ENCODE measurements at regions not wholly inside any gene's neighbourhood (a gene's known extent, or its start where the extent isn't known, plus 50 kb on each side); places are given as distances from the start of the nearest gene placed in this dataset.

DNA sequence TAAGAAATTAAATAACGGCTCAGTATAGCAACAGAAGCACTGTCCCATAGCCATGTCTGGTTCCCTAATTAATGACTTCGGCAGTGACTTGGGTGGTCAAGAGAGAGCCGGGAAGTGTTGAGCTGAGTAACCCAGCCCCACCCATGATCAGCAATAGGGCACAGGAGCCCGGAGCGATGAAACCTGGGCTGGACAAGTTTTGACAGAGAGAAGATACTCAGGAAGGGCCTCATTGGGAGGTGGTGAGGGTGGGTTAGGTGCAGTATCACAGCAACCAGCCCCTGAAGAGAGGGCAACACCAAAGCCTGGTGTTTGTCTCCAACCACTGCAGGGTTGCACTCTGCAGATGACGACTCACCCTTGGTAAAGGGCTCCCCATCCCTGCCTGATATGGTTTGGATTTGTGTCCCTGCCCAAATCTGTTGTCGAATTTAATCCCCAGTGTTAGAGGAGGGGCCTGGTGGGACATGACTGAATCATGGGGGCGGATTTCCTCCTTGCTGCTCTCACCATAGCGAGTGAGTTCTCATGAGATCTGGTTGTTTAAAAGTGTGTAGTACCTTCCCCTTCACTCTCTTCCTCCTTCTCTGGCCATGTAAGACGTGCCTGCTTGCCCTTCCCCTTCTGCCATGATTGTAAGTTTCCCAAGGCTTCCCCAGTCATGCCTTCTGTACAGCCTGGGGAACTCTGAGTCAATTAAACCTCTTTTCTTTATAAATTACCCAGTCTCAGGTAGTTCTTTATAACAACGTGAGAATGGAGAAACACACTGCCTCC lies 124.9 kb upstream of the MED13L start:
- no peak for DNase-seq (ENCODE audit: low read depth)

DNA sequence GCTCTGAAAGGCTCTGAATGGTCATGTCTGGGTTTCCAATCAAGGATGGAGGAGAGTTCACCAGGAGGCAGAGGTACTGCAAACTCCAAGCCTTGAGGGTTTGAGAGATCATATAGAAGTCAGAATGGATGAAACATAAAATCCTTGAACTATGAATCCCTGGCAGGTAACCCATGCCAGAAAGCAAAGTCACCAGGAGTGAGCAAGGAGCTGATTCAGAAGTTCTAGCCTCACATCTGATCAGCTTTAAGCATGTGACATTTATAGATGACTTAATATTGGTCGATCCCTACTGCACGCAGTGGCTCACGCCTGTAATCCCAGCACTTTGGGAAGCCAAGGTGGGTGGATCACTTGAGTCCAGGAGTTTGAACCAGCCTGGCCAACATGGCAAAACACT lies 126.1 kb upstream of the MED13L start:
- no peak for DNase-seq (ENCODE audit: low read depth)

DNA sequence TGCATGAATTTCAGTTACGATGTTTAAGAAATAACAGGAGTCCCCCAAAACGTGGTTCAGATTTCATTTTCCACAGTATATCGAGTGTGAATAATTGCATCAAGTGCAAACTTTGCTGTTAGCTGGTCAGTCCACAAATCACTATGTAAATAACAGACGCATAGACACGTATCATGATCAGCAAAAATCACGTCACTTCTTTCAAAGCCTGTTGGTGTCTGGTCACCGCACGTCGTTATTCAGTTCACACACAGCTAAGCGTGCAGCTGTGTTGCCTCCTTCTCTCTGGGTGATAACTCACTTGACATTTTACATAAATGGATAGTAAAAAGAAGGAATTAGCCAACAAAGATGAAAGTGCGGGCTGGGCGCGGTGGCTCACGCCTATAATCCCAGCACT lies 126.8 kb upstream of the MED13L start:
- DNase-seq (ENCODE audit: low read depth) = no peak

GRCh38 chr12:116404913-116405611 lies 127.6 kb upstream of the MED13L start:
- DNase-seq (ENCODE audit: low read depth) = no peak

GRCh38 chr12:116406529-116406928 lies 129.0 kb upstream of the MED13L start:
- DNase-seq (ENCODE audit: low read depth) = no peak

DNA sequence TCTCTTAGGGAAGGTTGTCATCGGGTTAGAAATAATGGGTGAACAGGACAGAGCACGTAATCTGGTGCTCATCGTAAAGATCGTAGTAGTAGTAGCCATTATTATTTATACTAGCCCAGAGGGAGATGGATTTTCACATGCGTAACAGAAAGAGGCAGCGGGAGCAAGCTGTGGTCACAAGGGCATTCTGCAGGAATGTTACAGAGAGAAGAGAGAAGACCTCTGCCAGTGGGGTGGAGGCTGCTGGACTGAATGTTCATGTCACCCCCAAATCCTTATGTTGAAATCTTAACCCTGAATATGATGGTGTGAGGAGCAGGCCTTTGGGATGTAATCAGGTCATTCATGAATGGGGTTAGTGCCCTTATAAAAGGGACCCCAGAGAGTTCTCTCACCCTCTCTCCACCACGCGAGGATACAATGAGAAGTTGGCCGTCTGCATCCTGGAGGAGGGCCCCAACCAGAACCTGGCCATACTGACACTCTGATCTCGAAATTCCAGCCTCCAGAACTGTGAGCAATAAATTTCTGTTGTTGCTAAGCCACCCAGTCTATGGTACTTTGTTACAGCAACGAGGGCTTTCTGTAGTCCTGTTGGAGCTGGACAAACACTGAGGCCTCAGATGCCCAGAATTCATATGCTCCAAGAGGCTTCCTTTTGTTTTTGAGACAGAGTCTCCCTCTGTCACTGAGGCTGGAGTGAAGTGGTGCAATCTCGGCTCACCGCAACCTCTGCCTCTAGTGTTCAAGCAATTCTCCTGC lies 131.2 kb upstream of the MED13L start:
- DNase-seq (ENCODE audit: low read depth) = no peak

DNA sequence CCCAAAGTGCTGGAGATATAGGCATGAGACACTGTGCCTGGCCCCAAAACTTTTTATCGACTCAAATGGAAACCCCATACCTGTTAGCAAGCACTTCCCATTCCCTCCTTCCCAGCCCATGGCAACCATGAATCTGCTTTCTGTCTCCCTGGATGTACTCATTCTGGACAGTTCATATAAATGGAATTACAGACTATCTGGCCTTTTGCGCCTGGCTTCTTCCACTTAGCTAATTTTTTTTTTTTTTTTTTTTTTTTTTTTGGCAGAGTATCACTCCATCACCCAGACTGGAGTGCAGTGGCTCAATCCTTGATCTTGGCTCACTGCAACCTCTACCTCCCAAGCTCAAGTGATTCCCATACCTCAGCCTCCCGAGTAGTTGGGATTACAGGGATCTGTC lies 134.5 kb upstream of the MED13L start:
- no peak for DNase-seq (ENCODE audit: low read depth)

DNA sequence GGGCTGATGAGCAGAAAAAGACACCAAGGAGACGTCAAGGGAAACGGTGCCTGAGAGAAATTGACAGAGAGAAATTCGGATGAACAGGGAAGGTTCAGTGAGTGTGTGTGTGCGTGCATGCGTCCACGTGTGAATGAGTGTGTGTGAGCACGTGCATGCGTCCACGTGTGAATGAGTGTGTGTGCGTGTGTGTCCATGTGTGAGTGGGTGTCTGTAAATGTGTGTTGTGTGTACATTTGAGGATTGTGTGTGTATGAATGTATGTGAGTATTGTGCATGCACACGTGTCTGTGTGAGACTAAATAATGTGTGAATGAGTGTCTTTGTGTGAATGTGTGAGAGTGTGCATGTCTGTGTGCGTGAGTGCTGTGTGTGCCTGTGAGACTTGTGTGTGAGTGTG lies 137.4 kb upstream of the MED13L start:
- no peak for DNase-seq (ENCODE audit: low read depth)

GRCh38 chr12:116415408-116416108 lies 138.1 kb upstream of the MED13L start:
- DNase-seq (ENCODE audit: low read depth) = no peak

DNA sequence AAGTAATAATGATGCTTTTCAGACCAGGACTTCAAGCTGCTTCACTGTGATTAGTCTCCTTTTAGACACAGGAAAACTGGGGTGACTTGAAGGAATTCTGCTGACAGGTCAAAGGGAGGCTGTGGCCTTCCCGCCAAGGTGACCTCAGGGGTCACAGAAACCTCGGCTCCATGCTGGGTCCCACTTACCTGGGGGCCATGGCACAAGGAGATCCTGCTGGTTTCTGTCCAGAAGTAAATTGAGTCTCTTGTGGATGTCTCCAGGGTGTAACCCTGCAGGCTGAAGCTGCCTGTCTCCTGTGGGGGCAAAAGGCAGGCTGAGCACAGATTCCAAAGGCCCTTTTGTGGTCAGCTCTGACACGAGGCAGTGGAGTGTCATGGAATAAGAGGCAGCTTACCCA lies 138.7 kb upstream of the MED13L start:
- DNase-seq (ENCODE audit: low read depth) = no peak

DNA sequence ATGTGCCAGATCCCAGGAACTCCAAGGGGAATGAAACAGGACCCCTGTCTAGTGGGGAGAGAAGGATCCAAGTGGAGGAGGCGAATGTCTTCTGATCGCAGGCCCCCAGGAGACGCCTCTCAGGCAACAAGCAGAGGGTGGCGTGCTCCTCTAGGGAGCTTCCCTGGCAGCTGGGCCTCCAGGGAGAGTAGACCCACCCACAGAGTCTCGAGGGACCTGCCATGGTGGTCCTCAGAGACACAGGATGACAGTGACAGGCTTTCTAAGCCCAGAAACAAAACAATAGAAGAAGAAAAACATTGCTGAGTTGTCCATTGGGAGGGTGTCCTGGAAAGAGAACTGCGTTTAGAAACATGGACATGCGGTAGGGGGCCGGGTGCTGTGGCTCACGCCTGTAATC lies 140.6 kb upstream of the MAP1LC3B2 start:
- DNase-seq (ENCODE audit: low read depth) = no peak

DNA sequence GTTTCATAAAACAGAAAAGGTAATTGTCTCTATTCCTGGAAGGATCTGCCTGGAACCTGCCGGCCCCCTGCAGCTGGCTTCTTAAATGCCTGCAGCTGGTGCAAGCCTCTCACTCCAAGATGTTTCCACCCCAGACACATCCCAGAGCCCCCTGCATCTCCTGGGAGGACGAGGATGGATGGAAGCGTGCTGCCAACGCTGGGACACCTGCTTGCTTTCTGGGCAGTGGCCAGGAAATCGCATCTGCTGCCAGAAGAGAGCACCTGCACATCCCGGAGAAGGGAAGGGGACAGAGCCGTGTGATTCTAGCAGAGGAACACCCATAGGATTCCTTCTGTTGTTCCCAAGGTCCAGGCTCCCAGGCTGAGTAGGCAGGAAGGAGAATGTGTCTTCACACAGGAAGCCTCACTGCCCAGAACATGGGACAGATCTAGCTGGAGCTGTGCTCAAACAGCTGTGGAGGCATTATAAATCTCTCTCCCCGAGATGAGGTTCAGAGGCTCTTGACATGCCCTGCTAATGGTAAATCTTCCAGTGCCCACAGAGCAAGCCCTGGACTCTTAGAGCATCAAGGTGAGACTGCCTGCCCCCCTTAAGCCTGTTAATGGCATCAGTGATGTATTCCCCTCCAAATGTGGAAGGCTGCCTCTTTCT lies 138.8 kb upstream of the MAP1LC3B2 start:
- DNase-seq (ENCODE audit: low read depth) = no peak

DNA sequence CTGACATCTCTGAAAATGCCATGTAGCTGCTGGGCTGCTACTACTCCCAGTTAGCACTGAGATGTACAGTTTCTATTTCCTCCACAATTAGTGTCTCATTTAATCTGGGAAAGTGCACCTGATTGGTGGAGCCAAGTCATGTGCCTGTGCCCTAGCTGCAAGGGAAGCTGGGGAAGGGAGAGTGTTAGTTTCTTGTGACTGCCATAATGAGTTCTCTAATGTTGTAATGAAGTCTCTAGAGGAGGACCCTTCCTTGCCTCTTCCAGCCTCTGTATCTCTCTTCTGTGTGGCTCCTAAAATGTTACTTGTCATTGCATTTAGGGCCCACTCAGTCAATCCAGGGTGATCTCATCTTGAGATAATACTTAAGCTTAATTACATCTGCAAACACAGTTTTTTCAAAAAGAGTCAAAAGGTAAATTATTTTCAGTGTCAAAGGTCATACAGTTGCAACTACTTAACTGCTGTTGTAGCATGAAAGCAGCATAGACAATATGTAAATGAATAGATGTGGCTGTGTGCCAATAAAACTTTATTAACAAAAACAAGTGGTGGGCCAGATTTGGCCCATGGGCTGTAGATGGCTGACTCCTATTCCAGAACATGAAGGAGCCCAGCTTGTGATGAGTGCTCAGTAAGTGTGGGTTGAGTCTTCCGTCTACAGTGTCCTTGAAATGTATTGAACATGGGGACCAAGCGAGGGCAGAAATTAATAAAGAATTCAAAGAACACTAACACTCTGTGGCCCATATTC lies 137.2 kb upstream of the MAP1LC3B2 start:
- no peak for DNase-seq (ENCODE audit: low read depth)

GRCh38 chr12:116423094-116423493 lies 136.1 kb upstream of the MAP1LC3B2 start:
- DNase-seq (ENCODE audit: low read depth) = no peak

DNA sequence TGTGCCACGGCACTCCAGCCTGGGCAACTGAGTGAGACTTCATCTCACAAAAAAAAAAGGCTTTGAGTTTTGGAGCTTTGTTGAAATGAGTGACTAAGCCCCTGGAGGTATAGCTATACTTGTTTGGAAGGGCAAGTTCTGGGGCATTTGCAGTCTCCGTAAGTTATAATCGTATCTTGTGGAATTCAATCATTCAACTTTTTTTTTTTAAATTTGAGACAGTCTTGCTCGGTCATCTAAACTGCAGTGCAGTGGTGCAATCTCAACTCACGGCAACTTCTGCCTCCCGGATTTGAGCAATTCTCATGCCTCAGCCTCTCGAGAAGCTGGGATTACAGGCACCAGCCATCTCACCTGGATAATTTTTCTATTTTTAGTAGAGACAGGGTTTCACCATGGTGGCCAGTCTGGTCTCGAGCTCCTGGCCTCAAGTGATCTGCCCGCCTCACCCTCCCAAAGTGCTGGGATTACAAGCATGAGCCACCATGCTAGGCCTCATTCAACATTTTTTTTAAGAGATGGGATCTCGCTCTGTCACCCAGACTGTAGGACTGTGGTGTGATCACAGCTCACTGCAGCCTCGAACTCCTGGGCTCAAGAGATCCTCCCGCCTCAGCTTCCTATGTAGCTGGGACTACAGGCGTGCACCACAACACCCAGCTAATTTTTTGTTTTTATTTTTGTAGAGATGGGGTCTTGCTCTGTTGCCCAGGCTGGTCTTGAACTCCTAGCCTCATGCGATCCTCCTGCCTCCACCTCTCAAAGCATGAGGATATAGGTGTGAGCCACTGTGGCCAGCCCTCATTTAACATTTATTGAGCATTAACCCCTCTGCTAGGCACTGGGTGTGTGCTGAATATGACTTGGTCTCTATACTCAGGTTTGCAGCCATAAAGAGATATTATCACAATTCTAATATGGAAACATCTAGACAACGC lies 133.7 kb upstream of the MAP1LC3B2 start:
- DNase-seq (ENCODE audit: low read depth) = no peak

DNA sequence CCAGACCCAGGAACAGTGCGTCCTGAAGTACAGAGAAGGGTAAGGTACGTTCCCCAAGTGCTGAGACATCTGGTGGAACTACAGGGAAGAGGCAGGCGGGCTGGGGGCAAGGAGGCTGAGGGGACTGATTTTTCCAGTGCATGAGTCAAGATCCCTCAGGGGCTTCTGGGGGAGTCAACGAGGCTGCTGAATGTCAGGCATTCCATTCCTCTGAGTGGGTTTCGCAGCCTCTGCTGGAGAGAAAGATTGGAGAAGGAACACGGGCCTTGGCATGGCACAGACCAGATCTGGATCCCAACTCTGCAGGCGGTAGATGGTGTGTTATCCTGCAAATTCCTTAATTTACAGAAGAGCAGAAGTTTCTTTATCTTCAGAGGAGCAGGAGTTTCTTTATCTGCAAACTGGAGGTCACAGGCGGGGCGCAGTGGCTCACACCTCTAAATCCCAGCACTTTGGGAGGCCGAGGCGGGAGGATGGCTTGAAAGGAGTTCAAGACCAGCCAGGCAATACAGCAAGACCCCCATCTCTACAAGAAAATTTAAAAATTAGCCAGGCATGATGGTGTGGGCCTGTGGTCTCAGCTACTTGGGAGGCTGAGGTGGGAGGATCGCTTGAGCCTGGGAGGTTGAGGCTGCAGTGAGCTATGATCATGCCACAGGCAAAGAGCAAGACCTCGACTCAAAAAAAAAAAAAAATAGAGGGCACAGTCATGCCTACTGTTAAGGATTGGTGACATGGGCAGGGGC lies 132.6 kb upstream of the MAP1LC3B2 start:
- DNase-seq (ENCODE audit: low read depth) = no peak

DNA sequence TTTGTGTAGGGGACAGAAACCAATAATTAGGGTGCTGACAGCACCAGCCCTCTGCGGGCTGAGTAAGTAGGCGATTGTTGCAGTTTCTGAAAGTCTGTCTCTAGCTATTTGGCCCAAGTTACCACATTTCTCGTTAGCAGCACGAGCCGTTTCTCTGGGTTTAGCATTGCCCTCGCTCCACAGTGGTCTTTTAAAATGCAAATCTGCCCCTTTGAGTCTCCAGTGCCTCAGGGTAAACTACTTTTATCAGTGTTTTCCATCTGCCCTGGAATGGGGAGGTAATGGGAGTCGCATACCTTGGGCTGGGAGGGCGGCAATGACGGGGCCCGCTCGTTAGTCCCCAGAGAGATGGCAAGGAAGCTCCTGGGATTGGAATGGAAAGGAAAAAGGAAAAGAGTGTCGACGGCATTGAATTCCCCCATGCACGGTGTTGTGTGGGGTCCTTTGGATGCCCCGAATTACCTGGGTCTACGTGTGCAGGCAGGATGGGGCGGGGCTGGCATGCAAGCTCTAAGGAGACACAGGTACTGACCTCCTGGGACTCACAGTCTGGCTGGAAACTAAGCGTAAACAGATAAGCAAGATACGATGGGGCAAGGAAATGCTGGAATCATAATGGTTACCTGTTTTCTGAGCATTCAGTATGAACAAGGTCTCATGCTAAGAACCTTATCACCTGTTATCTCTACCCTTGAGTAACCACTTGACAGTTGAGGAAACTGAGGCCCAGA lies 131.8 kb upstream of the MAP1LC3B2 start:
- no peak for DNase-seq (ENCODE audit: low read depth)

- DNase-seq (ENCODE audit: low read depth) = no peak
Measured at GRCh38 chr12:116429826-116430360, 129.3 kb upstream of the MAP1LC3B2 start.

Data from stimulated activated CD8-positive, alpha-beta memory T cell treated with anti-CD3 and anti-CD28 coated beads, Interleukin-7, amount 100 ng/mL, for 24 hours (primary cell).